Caco-2 (cell line): ENCODE measurements at regions not wholly inside any gene's neighbourhood (a gene's known extent, or its start where the extent isn't known, plus 50 kb on each side); places are given as distances from the start of the nearest gene placed in this dataset.

Experiments
- BruUV-seq: library from RNA; stranded (reverse); fragments of 400-500 nt; replicated peaks from 2 replicates; lab custom pipeline; 2021; lab: Mats Ljungman, UMichigan
- CTCF ChIA-PET: fragments of 300-600 bp; sonication (Branson Sonifier 250); formaldehyde crosslinking; loops from one replicate; lab custom pipeline; 2022; ENCODE audit warnings: antibody characterized with exemption; lab: Charles Lee
- POLR2A ChIA-PET: fragments of 300-600 bp; sonication (Branson Sonifier 250); formaldehyde crosslinking; loops from one replicate; lab custom pipeline; 2022; ENCODE audit warnings: antibody characterized with exemption; lab: Charles Lee
- DNase-seq, 2 experiments: peaks; one replicate each; pipeline versions ENCODE4 v3.0.0 to v3.0.0-alpha.2; 2020 to 2022
- H3K27me3 ChIP-seq: replicated peaks from 2 replicates; pipeline ENCODE4 v1.6.0; 2011; ENCODE audit warnings: low read length; ENCODE audit not compliant: control insufficient read depth, insufficient read depth
- H3K36me3 ChIP-seq: 2 replicates; pipeline ENCODE4 v1.5.1; 2011; ENCODE audit warnings: low read length; ENCODE audit not compliant: control insufficient read depth, insufficient read depth
- H3K4me1 ChIP-seq: fragments of 250-450 bp; sonication (Bioruptor Pico); 2 replicates; pipeline ENCODE4 v1.5.1; 2020; ENCODE audit warnings: mild to moderate bottlenecking
- H3K4me3 ChIP-seq: 2 replicates; pipeline ENCODE4 v1.5.1; 2011; ENCODE audit warnings: low read depth, mild to moderate bottlenecking, control low read depth, low read length
- H3K9me3 ChIP-seq: fragments of 250-450 bp; sonication (Bioruptor Pico); 2 replicates; pipeline ENCODE4 v1.5.1; 2020; ENCODE audit warnings: mild to moderate bottlenecking, moderate library complexity
- H3K27ac Mint-ChIP-seq: one replicate; pipeline ENCODE4 v1.8.0; 2022; ENCODE audit warnings: mixed read lengths; ENCODE audit not compliant: unreplicated experiment
- H3K27me3 Mint-ChIP-seq: one replicate; pipeline ENCODE4 v1.8.0; 2022; ENCODE audit warnings: mixed read lengths; ENCODE audit not compliant: insufficient read depth, unreplicated experiment
- H3K36me3 Mint-ChIP-seq: one replicate; pipeline ENCODE4 v1.8.0; 2022; ENCODE audit warnings: mild to moderate bottlenecking, mixed read lengths; ENCODE audit not compliant: insufficient read depth, unreplicated experiment
- H3K4me1 Mint-ChIP-seq: one replicate; pipeline ENCODE4 v1.8.0; 2022; ENCODE audit warnings: low read depth, mixed read lengths; ENCODE audit not compliant: unreplicated experiment
- H3K4me3 Mint-ChIP-seq: one replicate; pipeline ENCODE4 v1.8.0; 2022; ENCODE audit warnings: mild to moderate bottlenecking, moderate library complexity, mixed read lengths; ENCODE audit not compliant: unreplicated experiment
- H3K9me3 Mint-ChIP-seq: one replicate; pipeline ENCODE4 v1.8.0; 2022; ENCODE audit warnings: mixed read lengths; ENCODE audit not compliant: unreplicated experiment
- intact Hi-C: fragments of 100-400 bp; cut with micrococcal nuclease; formaldehyde crosslinking; loops from one replicate; pipeline ENCODE4 v1.10.0; 2022; ENCODE audit not compliant: unreplicated experiment
- TF ChIP-seq, protein P1 (sequence below), 2 experiments: fragments of 200-600 bp in 1 of 2; IDR thresholded peaks; 1 replicate in 1 of 2; 2 replicates in 1 of 2; pipeline versions ENCODE4 v1.5.1 to v1.8.0; 2011 to 2022; ENCODE audit warnings: antibody characterized with exemption in 1 of 2, control low read depth in 1 of 2, inconsistent platforms in 1 of 2, low read depth in 1 of 2, low read length in 1 of 2, mild to moderate bottlenecking in 1 of 2, moderate library complexity in 1 of 2; ENCODE audit not compliant: insufficient read depth in 1 of 2, severe bottlenecking in 1 of 2, unreplicated experiment in 1 of 2

DNA sequence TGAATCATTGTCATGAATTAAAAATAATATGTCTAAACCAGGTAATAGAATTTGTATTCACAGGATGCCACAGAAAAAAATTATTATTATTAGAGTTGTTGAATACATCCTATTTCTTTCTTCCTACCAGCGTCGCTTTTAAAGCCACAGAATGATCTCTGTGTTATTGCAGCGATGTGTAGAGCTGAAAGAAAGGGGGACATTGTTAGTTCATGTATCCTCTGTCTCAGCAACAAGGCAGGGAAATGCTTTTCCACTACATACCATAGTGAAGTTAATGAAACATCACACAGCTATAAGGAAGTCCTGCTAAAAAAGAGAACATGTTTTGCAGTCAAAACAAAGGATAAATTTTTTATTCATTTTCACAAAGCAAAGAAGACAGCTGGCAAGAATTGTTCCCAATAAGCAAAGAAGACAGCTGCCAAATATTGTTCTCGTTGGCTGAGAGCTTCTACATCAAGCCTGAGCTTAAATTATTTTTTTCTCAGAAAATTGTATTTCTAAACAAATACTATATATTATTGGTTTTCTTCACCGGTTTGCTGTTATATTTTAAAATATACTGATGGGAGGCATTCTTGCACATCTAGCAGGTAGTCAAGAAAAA lies 1234.4 kb downstream of the SUCLG1 start:
- Histone ChIP-seq H3K36me3 (no peaks in the 10 kb centered on the region), H3K9me3 (no peaks in the 10 kb centered on the region), H3K4me1 (no peaks in the 10 kb centered on the region), H3K27me3 (no peaks in the 10 kb centered on the region), H3K4me3 (no peak overlapping the region)
- peaks cover 2% of the 10 kb centered on the region for H3K27me3 Mint-ChIP-seq
- H3K27ac Mint-ChIP-seq: no peak overlapping the region
- no peak for DNase-seq
- no peaks in the 10 kb centered on the region for H3K9me3 Mint-ChIP-seq
- no TSS peak for BruUV-seq
- POLR2A ChIA-PET: no interaction called here
- CTCF ChIA-PET: no interaction called here
- no peaks in the 10 kb centered on the region for H3K36me3 Mint-ChIP-seq
- TF ChIP-seq, protein P1, sequence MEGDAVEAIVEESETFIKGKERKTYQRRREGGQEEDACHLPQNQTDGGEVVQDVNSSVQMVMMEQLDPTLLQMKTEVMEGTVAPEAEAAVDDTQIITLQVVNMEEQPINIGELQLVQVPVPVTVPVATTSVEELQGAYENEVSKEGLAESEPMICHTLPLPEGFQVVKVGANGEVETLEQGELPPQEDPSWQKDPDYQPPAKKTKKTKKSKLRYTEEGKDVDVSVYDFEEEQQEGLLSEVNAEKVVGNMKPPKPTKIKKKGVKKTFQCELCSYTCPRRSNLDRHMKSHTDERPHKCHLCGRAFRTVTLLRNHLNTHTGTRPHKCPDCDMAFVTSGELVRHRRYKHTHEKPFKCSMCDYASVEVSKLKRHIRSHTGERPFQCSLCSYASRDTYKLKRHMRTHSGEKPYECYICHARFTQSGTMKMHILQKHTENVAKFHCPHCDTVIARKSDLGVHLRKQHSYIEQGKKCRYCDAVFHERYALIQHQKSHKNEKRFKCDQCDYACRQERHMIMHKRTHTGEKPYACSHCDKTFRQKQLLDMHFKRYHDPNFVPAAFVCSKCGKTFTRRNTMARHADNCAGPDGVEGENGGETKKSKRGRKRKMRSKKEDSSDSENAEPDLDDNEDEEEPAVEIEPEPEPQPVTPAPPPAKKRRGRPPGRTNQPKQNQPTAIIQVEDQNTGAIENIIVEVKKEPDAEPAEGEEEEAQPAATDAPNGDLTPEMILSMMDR (IDR thresholded peaks at IDR 0.05; ENCODE audit: insufficient read depth in 1 of 2, low read depth in 1 of 2, low read length in 1 of 2, severe bottlenecking in 1 of 2, unreplicated experiment in 1 of 2): no peak
- H3K4me3 Mint-ChIP-seq: no peak overlapping the region
- intact Hi-C loops: no loop called here
- no peaks in the 10 kb centered on the region for H3K4me1 Mint-ChIP-seq

DNA sequence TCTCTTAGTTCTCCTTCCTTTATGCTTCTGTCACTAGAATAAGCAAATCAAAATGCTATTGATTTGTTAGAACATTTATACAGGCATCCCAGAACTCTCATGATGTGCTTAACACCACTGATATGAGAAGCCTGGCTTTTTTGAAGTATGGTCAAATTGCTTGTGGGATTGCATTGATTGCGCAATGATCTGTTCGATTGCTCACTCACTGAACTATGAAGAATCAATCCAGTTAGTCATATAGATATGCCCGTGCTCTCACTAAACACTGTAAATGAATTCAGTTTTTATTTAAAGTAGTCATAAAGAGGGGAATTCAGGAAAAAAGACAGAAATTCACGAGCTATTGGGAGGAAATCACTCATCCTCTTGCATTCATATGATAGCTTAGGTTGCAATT lies 1237.8 kb downstream of the SUCLG1 start:
- H3K4me1 Mint-ChIP-seq: no peaks in the 10 kb centered on the region
- BruUV-seq: no TSS peak

DNA sequence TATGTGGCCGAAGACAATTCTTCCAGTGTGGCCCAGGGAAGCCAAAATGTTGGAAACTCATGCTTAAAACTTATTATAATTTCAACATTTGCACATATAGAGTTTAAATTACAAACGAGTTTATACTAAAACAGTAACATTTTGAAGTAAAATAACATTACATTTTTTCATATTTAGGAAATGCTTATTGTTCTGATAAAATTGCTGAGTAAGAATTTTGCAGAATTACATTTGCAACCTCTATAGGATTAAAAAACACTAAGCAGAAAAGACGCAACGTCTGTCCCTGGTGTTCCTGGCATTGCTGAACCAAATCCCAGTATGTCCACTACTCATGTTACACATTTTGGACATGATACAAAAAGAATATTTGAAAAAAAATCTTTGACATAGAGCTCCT lies 1241.2 kb downstream of the SUCLG1 start:
- no peak overlapping the region for H3K4me3 Mint-ChIP-seq
- intact Hi-C loops: no loop called here
- POLR2A ChIA-PET: no interaction called here

More for the DNA sequence above, 1237.8 kb downstream of the SUCLG1 start:
- Histone ChIP-seq H3K9me3 (no peaks in the 10 kb centered on the region), H3K4me3 (no peak overlapping the region), H3K4me1 (no peaks in the 10 kb centered on the region), H3K36me3 (no peaks in the 10 kb centered on the region), H3K27me3 (no peaks in the 10 kb centered on the region)
- TF ChIP-seq, protein P1 (IDR thresholded peaks at IDR 0.05; ENCODE audit: insufficient read depth in 1 of 2, low read depth in 1 of 2, low read length in 1 of 2, severe bottlenecking in 1 of 2, unreplicated experiment in 1 of 2): no peak
- Mint-ChIP-seq H3K9me3 (no peaks in the 10 kb centered on the region), H3K36me3 (no peaks in the 10 kb centered on the region), H3K4me3 (no peak overlapping the region), H3K27me3 (no peaks in the 10 kb centered on the region), H3K27ac (no peak overlapping the region)
- DNase-seq: no peak
- CTCF ChIA-PET: no interaction called here
- POLR2A ChIA-PET: no interaction called here
- intact Hi-C loops: no loop called here

More for the DNA sequence above, 1241.2 kb downstream of the SUCLG1 start:
- peaks cover 4% of the 10 kb centered on the region for H3K27me3 Mint-ChIP-seq
- no peak overlapping the region for H3K4me3 ChIP-seq
- H3K4me1 ChIP-seq: no peaks in the 10 kb centered on the region
- TF ChIP-seq, protein P1 (IDR thresholded peaks at IDR 0.05; ENCODE audit: insufficient read depth in 1 of 2, low read depth in 1 of 2, low read length in 1 of 2, severe bottlenecking in 1 of 2, unreplicated experiment in 1 of 2): no peak
- DNase-seq: no peak
- H3K4me1 Mint-ChIP-seq: no peaks in the 10 kb centered on the region
- no peaks in the 10 kb centered on the region for H3K9me3 ChIP-seq
- BruUV-seq: no TSS peak
- H3K36me3 Mint-ChIP-seq: no peaks in the 10 kb centered on the region
- no peak overlapping the region for H3K27ac Mint-ChIP-seq
- no peaks in the 10 kb centered on the region for H3K27me3 ChIP-seq
- no peaks in the 10 kb centered on the region for H3K36me3 ChIP-seq
- CTCF ChIA-PET: no interaction called here
- H3K9me3 Mint-ChIP-seq: no peaks in the 10 kb centered on the region
